GM18502 (cell line): ENCODE measurements at regions not wholly inside any gene's neighbourhood (a gene's known extent, or its start where the extent isn't known, plus 50 kb on each side); places are given as distances from the start of the nearest gene placed in this dataset.
A peak's percentile ranks its signal among the peaks of the same experiment; 100 is the strongest.
"Not testable (repeated sequence)": the region's sequence is repeated elsewhere in the genome, so short reads cannot be mapped to it uniquely, and the experiment has no call there.

Source experiments
- ATAC-seq: cut with Tn5 transposase; IDR thresholded peaks from one replicate; pipeline ENCODE4 v1.9.1; 2021; ENCODE audit warnings: mild to moderate bottlenecking; ENCODE audit not compliant: unreplicated experiment, poor library complexity

DNA sequence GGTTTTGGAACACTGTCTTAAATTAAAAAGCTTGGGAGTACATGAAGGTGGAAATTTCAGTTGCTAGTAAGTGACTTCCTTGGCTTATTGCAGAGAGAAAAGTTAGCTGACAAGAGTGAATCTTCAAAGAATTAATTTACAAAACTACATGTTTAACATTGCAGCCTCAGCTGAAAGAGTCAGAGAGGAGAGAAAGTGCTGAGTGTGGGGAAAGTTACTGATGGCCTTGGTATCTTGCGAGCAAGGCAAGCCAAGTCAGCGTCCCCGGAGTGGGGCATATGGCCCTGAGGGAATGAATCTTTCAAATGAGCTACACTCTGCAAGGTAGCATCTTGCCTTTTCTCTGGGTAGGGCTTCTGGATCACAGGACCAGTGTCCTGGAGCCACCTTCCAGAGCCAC lies 131.3 kb downstream of the LPIN1 start:
- ATAC-seq: no peak

- not testable (repeated sequence) for ATAC-seq
These were observed 138.8 kb downstream of the LPIN1 start for GRCh38 chr2:11885253-11885652.

DNA sequence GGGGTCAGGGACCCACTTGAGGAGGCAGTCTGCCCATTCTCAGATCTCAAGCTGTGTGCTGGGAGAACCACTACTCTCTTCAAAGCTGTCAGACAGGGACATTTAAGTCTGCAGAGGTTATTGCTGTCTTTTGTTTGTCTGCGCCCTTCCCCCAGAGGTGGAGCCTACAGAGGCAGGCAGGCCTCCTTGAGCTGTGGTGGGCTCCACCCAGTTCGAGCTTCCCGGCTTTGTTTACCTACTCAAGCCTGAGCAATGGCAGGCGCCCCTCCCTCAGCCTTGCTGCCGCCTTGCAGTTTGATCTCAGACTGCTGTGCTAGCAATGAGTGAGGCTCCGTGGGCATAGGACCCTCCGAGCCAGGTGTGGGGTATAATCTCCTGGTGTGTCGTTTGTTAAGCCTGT lies 140.5 kb downstream of the LPIN1 start:
- ATAC-seq: not testable (repeated sequence)

- no peak for ATAC-seq
These were observed 142.8 kb downstream of the LPIN1 start for GRCh38 chr2:11889101-11889850.

- ATAC-seq: no peak
These were observed 143.4 kb downstream of the LPIN1 start for GRCh38 chr2:11889854-11890253.

GRCh38 chr2:11891028-11891427 lies 144.6 kb downstream of the LPIN1 start:
- no peak for ATAC-seq

DNA sequence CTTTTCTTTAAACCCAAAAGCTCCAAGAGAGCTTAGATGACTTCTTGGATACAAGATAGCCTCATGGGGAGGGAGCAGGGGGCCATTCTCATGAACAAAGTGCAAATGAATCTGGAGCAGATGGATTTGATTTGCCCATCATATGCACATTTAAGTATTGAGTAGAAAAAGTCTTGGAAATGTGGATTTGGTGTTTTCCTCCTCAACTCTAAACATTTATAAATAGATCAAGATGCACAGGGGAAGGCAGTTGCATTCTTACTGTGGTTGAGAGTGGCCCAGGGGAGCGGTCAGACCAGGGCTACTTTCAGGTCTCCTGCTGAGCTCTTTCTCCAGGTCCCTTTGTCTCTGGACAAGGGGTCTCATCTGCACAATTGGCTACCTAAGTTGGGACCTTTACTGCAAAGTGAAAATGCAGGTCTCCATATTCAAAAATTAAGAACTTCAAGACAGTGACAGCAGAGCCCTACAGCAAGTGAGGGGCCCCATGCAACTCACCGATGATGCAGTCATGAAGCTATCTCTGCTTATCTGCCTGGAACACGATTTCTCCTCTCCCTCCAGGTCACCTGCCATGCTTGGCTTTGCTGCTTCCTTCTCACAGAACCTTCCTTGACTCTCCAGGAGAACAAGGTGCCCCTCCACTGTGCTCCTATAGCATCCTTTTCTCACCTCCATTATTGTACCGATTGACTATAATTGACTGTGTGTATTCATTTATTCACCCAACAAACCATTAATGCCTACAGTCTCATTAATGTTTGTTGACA lies 145.4 kb downstream of the LPIN1 start:
- no peak for ATAC-seq

DNA sequence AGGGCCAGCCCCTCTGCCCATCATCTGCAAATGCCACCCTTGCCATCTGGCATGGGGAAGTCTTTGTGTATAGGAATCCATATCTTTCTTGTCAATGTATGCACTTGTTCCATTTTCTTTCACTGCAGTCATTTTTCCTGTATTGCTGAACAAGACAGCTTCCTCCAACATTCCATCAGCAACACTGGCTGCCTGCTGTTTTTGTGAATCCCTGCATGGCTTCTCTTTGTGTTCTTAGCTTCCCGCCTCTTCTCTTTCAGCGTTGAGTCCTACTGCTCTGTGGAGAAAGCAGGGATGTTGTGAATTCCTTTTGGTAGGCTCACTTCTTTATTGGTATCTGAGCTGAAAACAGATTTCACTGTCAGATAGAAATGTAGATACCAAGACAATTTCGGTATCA lies 150.0 kb downstream of the LPIN1 start:
- no peak for ATAC-seq

DNA sequence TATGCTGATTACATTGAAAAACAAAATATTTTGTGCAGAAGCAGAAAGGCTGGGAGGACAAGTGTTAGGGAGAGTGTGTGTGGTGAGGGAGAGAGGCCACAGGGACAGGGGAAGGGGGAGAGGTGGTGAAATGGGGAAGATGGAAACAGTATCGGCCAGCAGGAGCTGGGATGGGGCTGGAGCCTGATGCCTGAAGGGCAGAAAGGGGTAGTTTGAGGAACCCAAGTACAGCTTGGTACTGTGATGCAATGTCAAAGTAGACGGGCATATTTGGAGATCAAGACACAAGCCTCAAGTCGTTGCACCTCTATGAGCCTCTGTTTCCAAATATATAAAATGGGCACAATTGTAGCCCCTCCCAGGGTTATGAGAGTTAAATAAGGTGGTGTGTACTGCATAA lies 152.1 kb downstream of the LPIN1 start:
- ATAC-seq: no peak

DNA sequence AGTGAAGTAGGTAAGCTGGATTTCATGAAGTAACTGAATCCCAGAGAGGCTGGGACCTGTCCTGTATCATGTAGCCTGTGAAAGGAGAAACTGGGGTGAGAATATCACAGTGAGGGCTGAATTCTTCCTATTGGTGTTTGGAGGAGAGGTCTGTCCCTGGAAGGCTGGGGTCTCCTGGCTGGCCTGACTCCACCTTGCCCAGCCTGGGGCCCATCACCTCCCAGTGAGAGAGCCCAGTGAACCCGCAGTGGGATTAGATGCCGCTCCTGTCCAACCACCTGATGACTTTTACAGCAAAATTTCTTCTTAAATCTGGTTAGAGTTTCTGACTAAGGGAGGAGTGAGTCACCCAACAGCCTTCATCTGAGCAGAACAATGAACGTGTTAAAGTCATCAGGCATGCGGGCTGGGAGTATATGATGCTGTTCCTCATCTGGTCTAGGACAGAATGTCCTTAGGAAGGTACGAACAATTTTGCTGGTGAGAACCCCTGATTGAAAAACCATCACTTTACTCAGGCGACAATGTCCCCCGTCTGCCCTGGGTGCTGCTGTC lies 152.9 kb downstream of the LPIN1 start:
- no peak for ATAC-seq

- not testable (repeated sequence) for ATAC-seq
These were observed 154.5 kb downstream of the LPIN1 start for GRCh38 chr2:11900891-11901290.

GRCh38 chr2:11901351-11902069 lies 155.1 kb downstream of the LPIN1 start:
- ATAC-seq: no peak

DNA sequence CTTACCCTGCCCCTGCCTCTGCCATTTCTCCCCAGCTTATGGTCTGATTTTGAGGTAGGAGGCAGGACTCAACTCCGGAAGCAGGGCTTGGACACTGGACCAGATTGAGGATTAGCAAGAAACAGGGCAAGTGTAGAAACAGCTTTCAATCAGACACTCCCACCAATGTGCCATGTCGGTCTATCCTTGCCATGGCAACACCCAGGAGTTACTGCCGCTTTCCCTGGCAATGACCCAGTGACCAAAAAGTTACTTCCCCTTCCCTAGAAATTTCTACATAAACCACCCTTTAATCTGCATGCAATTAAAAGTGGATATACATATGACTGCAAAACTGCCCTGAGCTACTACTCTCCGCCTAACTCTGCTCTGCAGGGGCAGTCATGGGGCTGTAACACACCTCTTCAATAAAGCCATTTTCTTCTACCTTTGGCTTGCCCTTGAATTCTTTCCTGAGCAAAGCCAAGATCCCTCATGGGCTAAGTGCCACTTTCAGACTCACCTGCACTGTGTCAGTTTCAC lies 156.7 kb downstream of the LPIN1 start:
- ATAC-seq: no peak

DNA sequence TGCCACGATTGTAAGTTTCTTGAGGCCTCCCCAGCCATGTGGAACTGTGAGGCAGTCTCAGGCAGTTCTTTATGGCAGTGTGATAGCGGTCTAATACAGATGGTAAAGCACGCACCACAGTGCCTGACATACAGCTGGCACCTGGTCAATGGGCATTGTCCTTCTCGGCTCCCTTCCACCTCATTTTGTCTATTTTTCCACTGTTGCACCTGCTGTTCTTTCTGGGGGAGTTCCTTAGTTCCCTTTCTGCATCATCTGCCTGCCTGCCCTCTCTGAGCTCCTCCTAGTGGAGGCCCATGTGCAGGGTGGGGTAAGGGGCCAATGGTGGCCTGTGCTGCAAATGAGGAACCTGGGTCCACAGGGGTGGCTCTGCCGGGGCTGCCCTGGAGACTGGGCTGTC lies 157.6 kb downstream of the LPIN1 start:
- ATAC-seq: peak; percentile 81

DNA sequence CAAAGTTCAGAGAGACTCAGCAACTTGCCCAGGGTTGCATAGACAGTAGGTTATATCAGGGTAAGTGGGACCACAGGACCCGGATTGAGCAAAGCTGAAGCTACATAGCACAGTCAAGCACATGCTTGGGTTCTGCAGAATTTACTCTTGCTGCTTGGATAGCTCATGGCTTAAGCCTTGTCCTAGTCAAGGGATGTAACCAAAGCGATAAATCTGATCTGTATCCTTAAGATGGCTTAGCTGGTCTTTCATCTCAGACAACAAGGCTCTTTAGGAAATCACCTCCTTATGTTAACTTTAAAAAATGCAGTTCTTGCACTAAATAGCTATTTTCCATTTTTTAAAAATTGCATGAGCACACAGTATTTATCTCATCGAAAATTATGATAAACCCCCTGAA lies 158.5 kb downstream of the LPIN1 start:
- ATAC-seq: no peak

GRCh38 chr2:11907190-11907589 lies 160.8 kb downstream of the LPIN1 start:
- ATAC-seq: no peak

DNA sequence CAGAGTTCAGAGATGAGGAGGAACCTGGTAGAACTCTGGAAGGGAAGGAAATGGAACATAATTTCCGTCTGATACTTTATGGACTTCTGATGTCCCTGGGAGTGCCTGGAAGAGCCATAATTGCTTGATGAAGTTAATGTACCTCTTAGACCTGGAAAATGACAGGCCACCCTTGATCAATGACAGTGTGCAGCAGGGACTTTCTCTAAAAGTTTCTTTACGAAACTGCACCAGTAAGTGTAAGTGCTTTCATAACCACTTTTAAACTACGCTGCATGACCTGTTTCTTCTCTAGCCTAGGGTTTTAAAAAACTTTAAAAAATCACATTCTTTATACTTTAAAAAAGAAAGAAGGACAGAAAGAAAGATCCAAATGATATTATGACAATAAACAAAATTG lies 164.5 kb downstream of the LPIN1 start:
- ATAC-seq: peak; percentile 79

DNA sequence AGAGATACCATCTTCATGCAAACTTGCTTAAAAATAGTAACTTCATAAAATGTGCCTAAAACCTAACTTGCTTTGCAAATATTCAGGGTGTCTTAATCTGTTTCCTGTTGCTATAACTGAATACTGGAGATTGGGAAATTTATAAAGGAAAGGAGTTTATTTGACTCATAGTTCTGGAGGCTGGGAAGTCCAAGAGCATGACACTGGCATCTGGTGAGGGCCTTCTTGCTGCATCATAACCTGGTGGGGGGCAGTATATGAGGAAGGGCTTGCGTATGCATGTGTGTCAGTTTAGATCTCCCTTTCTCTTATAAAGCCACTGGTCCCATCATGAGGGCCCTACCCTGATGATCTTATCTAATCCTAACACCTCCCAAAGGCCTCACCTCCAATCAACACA lies 166.5 kb downstream of the LPIN1 start:
- no peak for ATAC-seq

DNA sequence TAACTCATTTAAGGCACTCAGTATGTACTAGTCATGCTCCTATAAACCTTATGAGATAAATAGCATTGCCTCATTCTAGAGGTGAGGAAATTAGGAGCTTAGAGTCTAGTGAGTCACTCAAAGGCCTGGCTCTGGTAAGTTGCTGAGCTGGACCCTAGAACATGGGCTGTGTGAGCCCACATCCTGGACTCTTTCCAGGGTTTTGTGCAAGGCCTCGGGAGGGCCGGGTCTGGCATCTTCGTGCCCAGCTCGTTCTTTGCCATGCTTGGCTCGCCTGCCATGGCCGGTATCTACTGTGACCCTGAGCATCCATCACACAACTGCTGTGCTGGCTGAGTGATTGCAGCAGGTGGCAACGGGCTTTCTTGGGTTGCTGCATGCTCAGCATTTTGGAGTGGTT lies 168.0 kb downstream of the LPIN1 start:
- ATAC-seq: no peak

DNA sequence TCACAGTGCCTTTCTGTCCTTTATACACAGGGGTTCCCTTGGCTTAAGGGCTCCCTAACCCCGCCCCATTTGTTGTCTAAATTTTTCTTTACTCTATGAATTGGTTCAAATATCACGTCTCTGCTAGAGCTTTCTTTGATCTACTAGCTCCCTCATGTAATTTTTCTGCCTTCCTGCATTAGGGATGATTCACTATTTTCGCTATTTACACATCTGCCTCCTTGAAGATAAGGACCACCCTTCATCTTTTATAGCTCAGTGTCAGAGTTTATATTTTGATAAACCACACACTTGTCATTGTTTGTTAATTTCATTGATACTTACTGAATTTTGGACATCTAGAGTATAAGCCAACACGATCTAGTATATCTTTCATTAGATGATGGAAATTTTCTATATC lies 169.2 kb downstream of the LPIN1 start:
- no peak for ATAC-seq

GRCh38 chr2:11919953-11920352 lies 173.5 kb downstream of the LPIN1 start:
- ATAC-seq: no peak
